ENCODE measurements at regions not wholly inside any gene's neighbourhood (a gene's known extent, or its start where the extent isn't known, plus 50 kb on each side); places are given as distances from the start of the nearest gene placed in this dataset.

- DNase-seq (ENCODE audit: low spot score) = no peak
- H3K4me3 ChIP-seq = no peak overlapping the region
- TF ChIP-seq CTCF (IDR thresholded peaks at IDR 0.05) = no peak
- H3K27ac ChIP-seq = no peak overlapping the region
These were observed 188.2 kb upstream of the ANKFN1 start for GRCh38 chr17:55965051-55965450.

- no peak for TF ChIP-seq CTCF (IDR thresholded peaks at IDR 0.05)
- no peak for DNase-seq (ENCODE audit: low spot score)
- Histone ChIP-seq H3K4me3 (no peak overlapping the region), H3K27ac (no peak overlapping the region)
These were observed 183.5 kb upstream of the ANKFN1 start for GRCh38 chr17:55969562-55970324.

- DNase-seq (ENCODE audit: low spot score) = no peak
- Histone ChIP-seq H3K27ac (no peak overlapping the region), H3K4me3 (no peak overlapping the region)
- TF ChIP-seq CTCF (IDR thresholded peaks at IDR 0.05) = no peak
These were observed 174.7 kb upstream of the ANKFN1 start for GRCh38 chr17:55978578-55978977.

- Histone ChIP-seq H3K27ac (no peak overlapping the region), H3K4me3 (no peak overlapping the region)
- no peak for TF ChIP-seq CTCF (IDR thresholded peaks at IDR 0.05)
- DNase-seq (ENCODE audit: low spot score) = no peak
These were observed 170.2 kb upstream of the ANKFN1 start for GRCh38 chr17:55983096-55983495.

- no peak for DNase-seq (ENCODE audit: low spot score)
- no peak for TF ChIP-seq CTCF (IDR thresholded peaks at IDR 0.05)
- Histone ChIP-seq H3K4me3 (no peak overlapping the region), H3K27ac (no peak overlapping the region)
These were observed 166.5 kb upstream of the ANKFN1 start for GRCh38 chr17:55986817-55987216.

GRCh38 chr17:55988861-55989260 lies 164.4 kb upstream of the ANKFN1 start:
- DNase-seq (ENCODE audit: low spot score) = no peak
- Histone ChIP-seq H3K27ac (no peak overlapping the region), H3K4me3 (no peak overlapping the region)
- no peak for TF ChIP-seq CTCF (IDR thresholded peaks at IDR 0.05)

GRCh38 chr17:55990332-55991006 lies 162.8 kb upstream of the ANKFN1 start:
- no peak for TF ChIP-seq CTCF (IDR thresholded peaks at IDR 0.05)
- H3K4me3 ChIP-seq = no peak overlapping the region
- DNase-seq (ENCODE audit: low spot score) = no peak
- no peak overlapping the region for H3K27ac ChIP-seq

All from coronary artery (tissue), 2 donors.